ENCODE measurements at regions not wholly inside any gene's neighbourhood (a gene's known extent, or its start where the extent isn't known, plus 50 kb on each side); places are given as distances from the start of the nearest gene placed in this dataset.

DNA sequence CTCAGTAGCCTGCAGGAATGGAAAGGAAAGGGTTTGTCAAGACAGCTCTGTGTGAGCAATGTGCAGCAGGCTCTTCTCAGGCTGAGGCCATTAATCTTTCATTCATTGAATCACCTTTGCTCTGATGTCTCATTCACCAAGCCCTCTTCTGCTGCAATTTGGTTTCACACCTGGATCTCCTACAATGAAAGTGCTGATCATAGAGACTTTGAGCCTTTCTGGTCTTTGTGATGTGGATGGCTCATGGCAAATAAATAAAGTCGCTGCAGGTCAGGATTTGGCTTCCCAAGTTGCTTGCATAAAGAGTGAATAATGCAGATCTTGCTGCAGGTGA is 95.8 kb upstream of the SPRED2 start:
- Histone ChIP-seq H3K9me3 (no peaks in the 10 kb centered on the region), H3K36me3 (no peaks in the 10 kb centered on the region), H3K4me3 (no peak overlapping the region), H3K27ac (no peak overlapping the region), H3K27me3 (replicated peaks; ENCODE audit: insufficient read depth) (no peaks in the 10 kb centered on the region), H3K4me1 (ENCODE audit: control insufficient read depth in 1 of 2, low read depth in 2 of 2) (no peaks in the 10 kb centered on the region)
- DNase-seq (ENCODE audit: low spot score) (no peak), ATAC-seq (ENCODE audit: insufficient number of reproducible peaks, low FRiP score, low read depth) (no peak)
- TF ChIP-seq CTCF (IDR thresholded peaks at IDR 0.05), result no peak

DNA sequence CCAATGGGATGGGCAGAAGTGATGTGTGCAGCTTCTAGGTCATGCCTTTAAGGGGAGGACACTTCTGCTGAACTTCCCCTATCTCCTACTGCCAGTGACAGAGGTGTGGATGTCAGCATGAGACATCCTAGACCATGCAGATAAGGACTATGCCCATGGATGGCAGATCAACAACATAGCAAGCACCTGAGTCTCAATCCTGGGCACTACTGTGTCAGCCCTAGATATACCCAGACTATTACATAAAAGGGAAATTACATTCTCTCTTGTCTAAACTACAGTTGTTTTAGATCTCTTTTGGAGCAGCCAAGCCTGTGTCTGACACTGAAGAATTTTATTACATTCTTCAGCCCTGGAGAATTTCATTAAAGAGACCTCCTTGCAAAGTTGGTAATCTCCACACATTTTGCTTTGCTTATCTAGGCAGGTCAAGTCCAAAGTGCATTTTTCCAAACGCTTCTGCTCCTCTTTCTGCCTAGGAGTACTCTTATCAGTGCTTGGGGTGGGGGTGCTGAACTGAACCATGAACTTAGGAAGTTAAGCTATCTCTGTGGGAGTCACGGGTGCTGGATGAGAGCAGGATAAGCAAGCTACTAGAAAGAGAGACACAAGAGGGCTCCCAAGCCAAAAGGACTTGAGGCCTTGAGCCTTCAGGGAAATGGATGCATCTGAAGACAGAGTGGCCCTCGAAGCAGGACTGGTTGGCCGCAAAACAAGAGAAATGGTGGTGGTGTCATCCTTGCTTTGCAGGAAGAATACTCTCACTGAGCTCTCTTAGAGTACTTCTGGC is 95.2 kb upstream of the SPRED2 start:
- no peak for ATAC-seq (ENCODE audit: insufficient number of reproducible peaks, low FRiP score, low read depth)
- TF ChIP-seq CTCF (IDR thresholded peaks at IDR 0.05), result no peak
- no peak for DNase-seq (ENCODE audit: low spot score)
- Histone ChIP-seq H3K36me3 (no peaks in the 10 kb centered on the region), H3K4me3 (no peak overlapping the region), H3K27me3 (replicated peaks; ENCODE audit: insufficient read depth) (no peaks in the 10 kb centered on the region), H3K9me3 (no peaks in the 10 kb centered on the region), H3K27ac (no peak overlapping the region), H3K4me1 (ENCODE audit: control insufficient read depth in 1 of 2, low read depth in 2 of 2) (no peaks in the 10 kb centered on the region)

- no peak for ATAC-seq (ENCODE audit: insufficient number of reproducible peaks, low FRiP score, low read depth)
These were observed 93.3 kb upstream of the SPRED2 start for GRCh38 chr2:65525616-65526231.

DNA sequence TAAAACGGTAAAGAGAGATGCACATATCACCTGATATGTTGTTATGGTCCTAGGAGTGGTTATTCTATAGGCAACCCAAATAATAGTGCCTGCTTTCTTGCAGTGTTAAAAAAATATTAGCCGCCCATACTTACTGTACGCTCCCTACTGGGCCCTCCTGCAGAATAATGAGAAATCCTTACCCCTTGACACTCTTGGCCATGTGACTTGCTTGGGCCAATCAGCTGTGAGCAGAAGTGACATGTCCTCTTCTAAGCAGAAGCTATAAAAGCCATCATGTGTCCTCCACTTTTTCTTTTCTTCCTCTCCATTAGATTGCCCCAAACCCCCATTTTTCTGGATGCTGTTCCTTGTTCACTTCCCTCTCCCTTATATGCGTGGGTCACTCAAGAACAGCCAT is 90.5 kb upstream of the SPRED2 start:
- H3K36me3 ChIP-seq, result no peaks in the 10 kb centered on the region
- TF ChIP-seq CTCF (IDR thresholded peaks at IDR 0.05), result no peak
- no peaks in the 10 kb centered on the region for H3K27me3 ChIP-seq (replicated peaks; ENCODE audit: insufficient read depth)
- no peak overlapping the region for H3K4me3 ChIP-seq
- no peaks in the 10 kb centered on the region for H3K9me3 ChIP-seq
- ATAC-seq (ENCODE audit: insufficient number of reproducible peaks, low FRiP score, low read depth) (no peak), DNase-seq (ENCODE audit: low spot score) (no peak)
- H3K27ac ChIP-seq, result no peak overlapping the region
- H3K4me1 ChIP-seq (ENCODE audit: control insufficient read depth in 1 of 2, low read depth in 2 of 2), result no peaks in the 10 kb centered on the region

More at GRCh38 chr2:65525616-65526231, 93.3 kb upstream of the SPRED2 start:
- H3K4me3 ChIP-seq, result no peak overlapping the region
- H3K9me3 ChIP-seq, result no peaks in the 10 kb centered on the region
- DNase-seq (ENCODE audit: low spot score), result no peak
- no peak overlapping the region for H3K27ac ChIP-seq
- no peaks in the 10 kb centered on the region for H3K27me3 ChIP-seq (replicated peaks; ENCODE audit: insufficient read depth)
- H3K4me1 ChIP-seq (ENCODE audit: control insufficient read depth in 1 of 2, low read depth in 2 of 2), result no peaks in the 10 kb centered on the region
- TF ChIP-seq CTCF (IDR thresholded peaks at IDR 0.05), result no peak
- no peaks in the 10 kb centered on the region for H3K36me3 ChIP-seq

DNA sequence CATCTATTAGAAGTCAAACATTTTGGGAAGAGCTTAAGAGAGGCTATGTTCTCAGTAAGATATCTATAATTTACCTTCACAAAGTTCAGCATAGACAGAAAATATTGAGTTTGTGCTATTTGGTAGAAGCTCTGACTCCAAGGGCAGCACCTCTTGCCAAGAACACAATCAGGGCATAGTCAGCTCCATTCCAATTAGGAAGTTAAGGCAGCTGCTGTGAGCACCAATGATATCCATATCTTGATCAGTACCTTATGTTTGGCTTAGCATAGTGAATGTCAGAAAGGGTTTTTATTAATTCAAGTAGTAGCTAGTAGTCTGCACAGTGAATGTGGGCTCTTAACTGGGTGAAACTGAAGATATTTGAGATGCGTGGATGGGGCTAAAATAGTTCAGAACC is 86.4 kb upstream of the SPRED2 start:
- no peak for TF ChIP-seq CTCF (IDR thresholded peaks at IDR 0.05)

More for the DNA sequence above, 86.4 kb upstream of the SPRED2 start:
- no peaks in the 10 kb centered on the region for H3K36me3 ChIP-seq
- H3K9me3 ChIP-seq, result no peaks in the 10 kb centered on the region
- H3K4me3 ChIP-seq, result no peak overlapping the region
- no peak overlapping the region for H3K27ac ChIP-seq
- no peaks in the 10 kb centered on the region for H3K4me1 ChIP-seq (ENCODE audit: control insufficient read depth in 1 of 2, low read depth in 2 of 2)
- no peak for DNase-seq (ENCODE audit: low spot score)
- no peaks in the 10 kb centered on the region for H3K27me3 ChIP-seq (replicated peaks; ENCODE audit: insufficient read depth)
- no peak for ATAC-seq (ENCODE audit: insufficient number of reproducible peaks, low FRiP score, low read depth)
